ENCODE measurements at regions not wholly inside any gene's neighbourhood (a gene's known extent, or its start where the extent isn't known, plus 50 kb on each side); places are given as distances from the start of the nearest gene placed in this dataset.
"Not testable (repeated sequence)": the region's sequence is repeated elsewhere in the genome, so short reads cannot be mapped to it uniquely, and the experiment has no call there.

- no peak for DNase-seq
These were observed 587.6 kb upstream of the IL12A start for GRCh38 chr3:159401069-159401468.

GRCh38 chr3:159409711-159410110 lies 578.9 kb upstream of the IL12A start:
- DNase-seq = not testable (repeated sequence)

- no peak for DNase-seq
These were observed 575.3 kb upstream of the IL12A start for GRCh38 chr3:159413319-159413718.

- DNase-seq = no peak
These were observed 571.8 kb upstream of the IL12A start for GRCh38 chr3:159416856-159417255.

- no peak for DNase-seq
These were observed 570.9 kb upstream of the IL12A start for GRCh38 chr3:159417761-159418160.

- no peak for DNase-seq
These were observed 569.8 kb upstream of the IL12A start for GRCh38 chr3:159418571-159419526.

GRCh38 chr3:159429702-159430101 lies 558.9 kb upstream of the IL12A start:
- DNase-seq = no peak

GRCh38 chr3:159432682-159433340 lies 555.8 kb upstream of the IL12A start:
- no peak for DNase-seq

- no peak for DNase-seq
These were observed 549.3 kb upstream of the IL12A start for GRCh38 chr3:159439346-159439745.

- DNase-seq = no peak
These were observed 547.4 kb upstream of the IL12A start for GRCh38 chr3:159441279-159441678.

- no peak for DNase-seq
These were observed 545.4 kb upstream of the IL12A start for GRCh38 chr3:159443266-159443665.

- DNase-seq = no peak
These were observed 540.8 kb upstream of the IL12A start for GRCh38 chr3:159447841-159448240.

- DNase-seq = no peak
These were observed 539.7 kb upstream of the IL12A start for GRCh38 chr3:159448902-159449301.

GRCh38 chr3:159451067-159451466 lies 537.6 kb upstream of the IL12A start:
- no peak for DNase-seq

- DNase-seq = no peak
These were observed 537.2 kb upstream of the IL12A start for GRCh38 chr3:159451482-159451881.

- DNase-seq = no peak
These were observed 535.6 kb upstream of the IL12A start for GRCh38 chr3:159453036-159453435.

GRCh38 chr3:159453945-159454344 lies 534.7 kb upstream of the IL12A start:
- DNase-seq = no peak

- DNase-seq = no peak
These were observed 532.9 kb upstream of the IL12A start for GRCh38 chr3:159455741-159456181.

GRCh38 chr3:159458010-159458409 lies 530.6 kb upstream of the IL12A start:
- no peak for DNase-seq

GRCh38 chr3:159458982-159459381 lies 529.7 kb upstream of the IL12A start:
- DNase-seq = no peak

- no peak for DNase-seq
These were observed 516.0 kb upstream of the IL12A start for GRCh38 chr3:159472611-159473010.

GRCh38 chr3:159473206-159473605 lies 515.4 kb upstream of the IL12A start:
- DNase-seq = no peak

GRCh38 chr3:159480046-159480445 lies 508.6 kb upstream of the IL12A start:
- no peak for DNase-seq

All from GF-D8 (cell line).